ENCODE measurements at regions not wholly inside any gene's neighbourhood (a gene's known extent, or its start where the extent isn't known, plus 50 kb on each side); places are given as distances from the start of the nearest gene placed in this dataset.
"Not testable (repeated sequence)": the region's sequence is repeated elsewhere in the genome, so short reads cannot be mapped to it uniquely, and the experiment has no call there.

GRCh38 chr18:43819397-43819796 lies 542.1 kb upstream of the SYT4 start:
- no peak for DNase-seq (ENCODE audit: low spot score)

- no peak for DNase-seq (ENCODE audit: low spot score)
Observed at GRCh38 chr18:43819873-43820272, 542.6 kb upstream of the SYT4 start.

GRCh38 chr18:43825768-43826167 lies 548.5 kb upstream of the SYT4 start:
- no peak for DNase-seq (ENCODE audit: low spot score)

- no peak for DNase-seq (ENCODE audit: low spot score)
Observed at GRCh38 chr18:43826215-43826614, 548.9 kb upstream of the SYT4 start.

- DNase-seq (ENCODE audit: low spot score): no peak
Observed at GRCh38 chr18:43827311-43827710, 550.0 kb upstream of the SYT4 start.

GRCh38 chr18:43830303-43830702 lies 553.0 kb upstream of the SYT4 start:
- DNase-seq (ENCODE audit: low spot score): no peak

- no peak for DNase-seq (ENCODE audit: low spot score)
Observed at GRCh38 chr18:43830947-43831346, 553.7 kb upstream of the SYT4 start.

GRCh38 chr18:43846299-43846698 lies 569.0 kb upstream of the SYT4 start:
- DNase-seq (ENCODE audit: low spot score): no peak

GRCh38 chr18:43847164-43848091 lies 570.1 kb upstream of the SYT4 start:
- no peak for DNase-seq (ENCODE audit: low spot score)

- DNase-seq (ENCODE audit: low spot score): not testable (repeated sequence)
Observed at GRCh38 chr18:43849831-43850230, 572.5 kb upstream of the SYT4 start.

GRCh38 chr18:43855376-43855775 lies 578.1 kb upstream of the SYT4 start:
- no peak for DNase-seq (ENCODE audit: low spot score)

GRCh38 chr18:43863180-43863579 lies 585.9 kb upstream of the SYT4 start:
- DNase-seq (ENCODE audit: low spot score): no peak

- no peak for DNase-seq (ENCODE audit: low spot score)
Observed at GRCh38 chr18:43866696-43867095, 589.4 kb upstream of the SYT4 start.

GRCh38 chr18:43868497-43868995 lies 591.3 kb upstream of the SYT4 start:
- DNase-seq (ENCODE audit: low spot score): no peak

GRCh38 chr18:43869451-43870008 lies 592.2 kb upstream of the SYT4 start:
- DNase-seq (ENCODE audit: low spot score): no peak

GRCh38 chr18:43870626-43871025 lies 593.3 kb upstream of the SYT4 start:
- DNase-seq (ENCODE audit: low spot score): no peak

- no peak for DNase-seq (ENCODE audit: low spot score)
Observed at GRCh38 chr18:43875511-43875910, 598.2 kb upstream of the SYT4 start.

- no peak for DNase-seq (ENCODE audit: low spot score)
Observed at GRCh38 chr18:43876286-43876685, 599.0 kb upstream of the SYT4 start.

- no peak for DNase-seq (ENCODE audit: low spot score)
Observed at GRCh38 chr18:43876748-43877147, 599.5 kb upstream of the SYT4 start.

GRCh38 chr18:43877616-43878321 lies 600.5 kb upstream of the SYT4 start:
- no peak for DNase-seq (ENCODE audit: low spot score)

- no peak for DNase-seq (ENCODE audit: low spot score)
Observed at GRCh38 chr18:43879415-43879814, 602.1 kb upstream of the SYT4 start.

GRCh38 chr18:43882358-43883055 lies 605.2 kb upstream of the SYT4 start:
- no peak for DNase-seq (ENCODE audit: low spot score)
